ENCODE measurements at regions not wholly inside any gene's neighbourhood (a gene's known extent, or its start where the extent isn't known, plus 50 kb on each side); places are given as distances from the start of the nearest gene placed in this dataset.

DNA sequence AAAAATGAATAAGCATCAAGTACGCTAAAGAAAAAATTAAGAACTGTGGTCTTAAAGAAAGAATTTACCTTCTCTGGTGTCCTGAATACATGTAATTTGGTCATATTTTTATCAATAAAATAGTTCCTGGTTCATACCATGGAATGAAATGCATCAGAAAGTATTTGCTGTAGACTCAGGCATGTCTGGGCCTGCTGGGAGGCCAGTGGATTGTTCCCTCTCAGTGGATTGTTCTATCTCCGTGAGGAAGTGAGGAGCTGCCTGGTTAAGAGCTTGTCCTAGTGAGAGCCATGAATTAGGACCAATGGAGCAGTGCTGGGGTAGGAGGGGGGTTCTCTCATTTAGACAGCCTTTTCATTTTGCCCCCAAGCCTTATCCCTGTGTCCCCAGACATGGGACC lies 211.7 kb upstream of the HABP2 start:
- TF ChIP-seq, protein P1, sequence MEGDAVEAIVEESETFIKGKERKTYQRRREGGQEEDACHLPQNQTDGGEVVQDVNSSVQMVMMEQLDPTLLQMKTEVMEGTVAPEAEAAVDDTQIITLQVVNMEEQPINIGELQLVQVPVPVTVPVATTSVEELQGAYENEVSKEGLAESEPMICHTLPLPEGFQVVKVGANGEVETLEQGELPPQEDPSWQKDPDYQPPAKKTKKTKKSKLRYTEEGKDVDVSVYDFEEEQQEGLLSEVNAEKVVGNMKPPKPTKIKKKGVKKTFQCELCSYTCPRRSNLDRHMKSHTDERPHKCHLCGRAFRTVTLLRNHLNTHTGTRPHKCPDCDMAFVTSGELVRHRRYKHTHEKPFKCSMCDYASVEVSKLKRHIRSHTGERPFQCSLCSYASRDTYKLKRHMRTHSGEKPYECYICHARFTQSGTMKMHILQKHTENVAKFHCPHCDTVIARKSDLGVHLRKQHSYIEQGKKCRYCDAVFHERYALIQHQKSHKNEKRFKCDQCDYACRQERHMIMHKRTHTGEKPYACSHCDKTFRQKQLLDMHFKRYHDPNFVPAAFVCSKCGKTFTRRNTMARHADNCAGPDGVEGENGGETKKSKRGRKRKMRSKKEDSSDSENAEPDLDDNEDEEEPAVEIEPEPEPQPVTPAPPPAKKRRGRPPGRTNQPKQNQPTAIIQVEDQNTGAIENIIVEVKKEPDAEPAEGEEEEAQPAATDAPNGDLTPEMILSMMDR (IDR thresholded peaks at IDR 0.05) = no peak
- DNase-seq (no peak), ATAC-seq (no peak)

DNA sequence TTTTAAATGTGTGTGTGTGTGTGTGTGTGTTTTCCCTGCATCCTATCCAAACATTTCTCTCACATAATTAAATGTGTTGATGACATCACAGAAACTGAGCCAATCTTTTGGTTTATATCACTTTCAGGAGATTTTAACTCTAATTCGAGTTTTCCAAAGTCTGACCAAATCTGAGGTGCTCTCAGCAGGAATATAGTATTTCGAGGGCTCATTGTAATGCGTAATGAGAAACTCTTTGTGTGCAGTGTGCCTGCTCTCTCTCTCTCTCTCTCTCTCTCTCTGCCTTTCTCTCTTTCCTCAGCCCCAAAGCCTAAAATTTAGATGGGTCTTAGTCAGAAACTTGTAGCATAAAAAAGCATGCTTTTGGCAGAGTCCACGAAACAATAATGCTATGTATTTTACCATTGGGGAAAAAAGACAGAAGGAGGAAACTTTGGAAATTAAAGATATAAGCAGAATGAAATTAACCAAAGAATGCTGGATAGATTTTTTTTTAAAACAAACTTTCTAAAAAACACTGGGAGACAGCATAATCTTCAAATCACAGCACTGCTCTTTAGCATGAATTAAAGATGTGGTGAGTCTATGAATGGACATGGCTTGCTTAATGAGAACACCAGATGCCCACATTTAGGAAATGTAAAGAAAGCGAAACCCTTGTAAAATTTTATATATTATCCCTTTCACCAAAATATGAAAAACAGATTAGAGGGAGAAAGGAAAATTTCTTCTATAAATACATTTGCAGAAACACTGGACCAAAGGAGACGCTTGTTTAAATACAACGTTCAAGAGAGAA lies 206.8 kb upstream of the HABP2 start:
- H3K4me1 ChIP-seq = no peaks in the 10 kb centered on the region
- DNase-seq (no peak), ATAC-seq (no peak)
- H3K36me3 ChIP-seq = no peaks in the 10 kb centered on the region
- intact Hi-C loops (cut with DNase I) = no loop called here
- H3K9me3 ChIP-seq = no peaks in the 10 kb centered on the region
- H3K27ac ChIP-seq = no peak overlapping the region
- no peaks in the 10 kb centered on the region for H3K27me3 ChIP-seq (ENCODE audit: low read depth)
- no peak overlapping the region for H3K4me3 ChIP-seq
- TF ChIP-seq, protein P1 (IDR thresholded peaks at IDR 0.05) = no peak

More for the DNA sequence above, 211.7 kb upstream of the HABP2 start:
- Histone ChIP-seq H3K4me3 (no peak overlapping the region), H3K27me3 (ENCODE audit: low read depth) (no peaks in the 10 kb centered on the region), H3K9me3 (no peaks in the 10 kb centered on the region), H3K27ac (no peak overlapping the region), H3K36me3 (no peaks in the 10 kb centered on the region), H3K4me1 (no peaks in the 10 kb centered on the region)
- intact Hi-C loops (cut with DNase I) = no loop called here

DNA sequence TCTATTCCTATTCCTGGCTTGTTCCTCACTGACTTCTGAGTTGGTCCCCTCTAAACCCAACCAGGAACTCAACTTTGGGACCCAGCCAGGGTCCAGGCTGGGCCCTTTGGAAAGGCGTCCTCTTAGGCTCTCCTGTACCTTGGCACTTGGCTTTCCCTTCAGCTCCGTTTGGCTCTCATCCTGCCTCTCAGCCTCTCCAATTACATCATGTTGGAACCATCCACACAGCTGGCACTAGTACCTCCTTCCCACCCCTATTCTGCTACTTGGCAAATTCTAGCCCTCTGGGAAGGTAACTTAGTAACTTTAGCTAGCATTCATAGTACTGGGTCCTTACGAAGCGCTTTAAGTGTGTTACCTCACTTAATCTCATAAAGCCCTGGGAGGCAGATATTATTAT lies 205.3 kb upstream of the HABP2 start:
- no peak overlapping the region for H3K4me3 ChIP-seq
- no peaks in the 10 kb centered on the region for H3K4me1 ChIP-seq
- H3K27me3 ChIP-seq (ENCODE audit: low read depth) = no peaks in the 10 kb centered on the region
- ATAC-seq (peak; percentile 73 to 76), DNase-seq (no peak)
- no peak overlapping the region for H3K27ac ChIP-seq
- TF ChIP-seq, protein P1 (IDR thresholded peaks at IDR 0.05) = no peak
- H3K9me3 ChIP-seq = no peaks in the 10 kb centered on the region
- intact Hi-C loops (cut with DNase I) = no loop called here
- no peaks in the 10 kb centered on the region for H3K36me3 ChIP-seq

DNA sequence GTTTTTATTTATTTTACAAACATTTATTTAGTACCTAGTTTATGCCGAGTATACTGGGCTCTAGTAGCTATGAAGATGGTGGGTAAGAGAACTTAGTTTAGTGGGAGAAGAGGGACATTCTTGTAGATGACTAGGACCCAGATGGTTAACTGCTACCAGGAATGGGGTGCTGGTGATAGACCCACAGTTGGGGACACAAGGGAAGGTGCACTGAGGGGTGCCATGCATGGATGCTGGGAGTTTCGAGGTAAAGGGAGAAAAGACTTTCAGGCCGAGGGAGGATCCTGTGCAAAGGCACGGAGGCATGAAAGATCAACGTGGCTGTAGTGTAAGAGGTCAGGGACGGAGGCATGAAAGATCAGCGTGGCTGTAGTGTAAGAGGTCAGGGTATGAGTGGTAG lies 204.2 kb upstream of the HABP2 start:
- ATAC-seq (no peak), DNase-seq (no peak)
- intact Hi-C loops (cut with DNase I) = no loop called here
- H3K27me3 ChIP-seq (ENCODE audit: low read depth) = no peaks in the 10 kb centered on the region
- no peak overlapping the region for H3K27ac ChIP-seq
- no peaks in the 10 kb centered on the region for H3K4me1 ChIP-seq
- no peak overlapping the region for H3K4me3 ChIP-seq
- TF ChIP-seq, protein P1 (IDR thresholded peaks at IDR 0.05) = no peak
- H3K9me3 ChIP-seq = no peaks in the 10 kb centered on the region
- H3K36me3 ChIP-seq = no peaks in the 10 kb centered on the region

DNA sequence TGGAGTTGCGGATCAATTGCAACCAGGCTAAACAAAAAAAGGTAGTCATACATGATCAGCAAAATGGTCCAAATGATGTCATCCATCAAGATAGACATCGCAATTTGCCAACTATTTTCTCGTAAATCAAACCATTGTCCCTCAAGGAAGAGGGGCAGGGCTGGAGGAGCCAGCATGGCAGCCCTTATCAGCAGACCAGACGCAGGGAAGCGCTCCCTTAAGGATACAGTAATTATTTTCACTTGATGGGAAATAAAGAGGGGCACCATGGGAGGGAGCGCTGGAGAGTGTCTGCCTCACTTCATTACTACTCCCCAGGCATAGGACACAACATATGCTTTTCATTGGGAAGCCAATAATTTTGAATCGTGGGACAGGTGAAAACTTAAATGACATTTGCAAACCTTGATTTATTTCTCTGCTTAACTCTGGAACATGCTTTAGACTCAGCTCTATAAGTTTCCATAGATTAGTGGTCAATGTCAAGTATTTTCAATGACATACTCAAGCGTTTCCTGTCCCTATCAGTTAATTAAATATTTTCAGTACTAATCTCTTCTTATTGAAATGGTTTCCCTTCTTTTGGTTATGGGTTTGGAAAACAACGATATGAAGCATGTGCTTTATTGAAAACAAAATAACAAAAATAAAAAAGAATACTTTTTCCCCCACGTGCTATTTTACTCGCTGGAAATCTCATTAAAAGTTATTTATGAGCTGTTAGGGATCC lies 202.4 kb upstream of the HABP2 start:
- no peak for DNase-seq
- intact Hi-C loops (cut with DNase I) = no loop called here
- H3K9me3 ChIP-seq = no peaks in the 10 kb centered on the region

More for the DNA sequence above, 202.4 kb upstream of the HABP2 start:
- TF ChIP-seq, protein P1 (IDR thresholded peaks at IDR 0.05) = no peak
- ATAC-seq = no peak
- Histone ChIP-seq H3K27ac (no peak overlapping the region), H3K4me3 (no peak overlapping the region), H3K4me1 (no peaks in the 10 kb centered on the region), H3K36me3 (no peaks in the 10 kb centered on the region), H3K27me3 (ENCODE audit: low read depth) (no peaks in the 10 kb centered on the region)
